Adrenal gland (tissue), 5 donors: ENCODE measurements at regions not wholly inside any gene's neighbourhood (a gene's known extent, or its start where the extent isn't known, plus 50 kb on each side); places are given as distances from the start of the nearest gene placed in this dataset.

Source experiments
- POLR2A ChIP-seq, 2 donors: fragments of 450-650 bp; IDR thresholded peaks; one replicate each; pipeline ENCODE4 v1.6.1; 2017; ENCODE audit warnings: antibody characterized with exemption in 2 of 2, mild to moderate bottlenecking in 2 of 2, moderate library complexity in 1 of 2
- TF ChIP-seq, protein P1 (sequence below), 6 experiments: fragments of 450-650 bp in 4 of 6; fragments of 200-600 bp in 2 of 6; sonication (generic) in 1 of 6; IDR thresholded peaks; 1 replicate in 5 of 6; 2 replicates in 1 of 6; pipeline versions ENCODE4 v1.5.1 to v1.8.0; 2016 to 2021; ENCODE audit warnings: antibody characterized with exemption in 6 of 6, mild to moderate bottlenecking in 2 of 6, moderate library complexity in 1 of 6
- donor health status: DM: no; HTN: no; CAD: no.

DNA sequence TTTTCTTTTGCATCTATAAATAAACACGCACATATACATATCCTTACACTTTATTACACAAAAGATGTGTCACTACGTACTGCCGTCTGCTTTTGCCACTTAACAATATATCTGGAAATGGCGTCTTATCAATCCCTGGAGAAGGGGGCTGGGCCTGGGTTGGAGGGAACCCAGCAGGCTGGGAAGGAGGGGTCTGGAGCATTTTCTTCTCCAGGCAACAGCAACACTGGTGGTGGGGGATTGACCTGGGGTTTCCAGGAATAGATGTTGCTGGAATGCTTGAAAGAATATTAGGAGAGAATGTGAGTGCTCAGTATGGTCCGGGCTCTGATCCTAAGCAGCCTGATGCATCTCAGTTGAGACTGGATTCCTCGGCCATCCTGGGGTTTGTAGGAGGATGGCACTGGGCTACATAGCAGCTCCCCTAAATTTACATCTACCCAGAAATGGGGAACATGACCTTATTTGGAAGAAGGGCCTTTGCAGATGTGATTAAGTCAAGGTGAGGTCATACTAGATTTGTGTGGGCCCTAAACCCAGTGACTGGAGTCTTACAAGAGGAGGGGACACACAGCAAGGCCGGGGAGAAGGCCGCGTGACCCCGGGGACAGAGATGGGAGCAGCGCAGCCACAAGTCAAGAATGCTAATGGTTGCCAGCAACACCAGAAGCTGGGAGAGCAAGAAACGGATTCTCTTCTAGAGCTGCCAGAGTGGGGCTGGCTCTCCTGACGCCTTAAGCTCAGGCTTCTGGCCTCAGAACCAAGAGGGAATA lies 98.6 kb downstream of the SIK1 start:
- TF ChIP-seq, protein P1, sequence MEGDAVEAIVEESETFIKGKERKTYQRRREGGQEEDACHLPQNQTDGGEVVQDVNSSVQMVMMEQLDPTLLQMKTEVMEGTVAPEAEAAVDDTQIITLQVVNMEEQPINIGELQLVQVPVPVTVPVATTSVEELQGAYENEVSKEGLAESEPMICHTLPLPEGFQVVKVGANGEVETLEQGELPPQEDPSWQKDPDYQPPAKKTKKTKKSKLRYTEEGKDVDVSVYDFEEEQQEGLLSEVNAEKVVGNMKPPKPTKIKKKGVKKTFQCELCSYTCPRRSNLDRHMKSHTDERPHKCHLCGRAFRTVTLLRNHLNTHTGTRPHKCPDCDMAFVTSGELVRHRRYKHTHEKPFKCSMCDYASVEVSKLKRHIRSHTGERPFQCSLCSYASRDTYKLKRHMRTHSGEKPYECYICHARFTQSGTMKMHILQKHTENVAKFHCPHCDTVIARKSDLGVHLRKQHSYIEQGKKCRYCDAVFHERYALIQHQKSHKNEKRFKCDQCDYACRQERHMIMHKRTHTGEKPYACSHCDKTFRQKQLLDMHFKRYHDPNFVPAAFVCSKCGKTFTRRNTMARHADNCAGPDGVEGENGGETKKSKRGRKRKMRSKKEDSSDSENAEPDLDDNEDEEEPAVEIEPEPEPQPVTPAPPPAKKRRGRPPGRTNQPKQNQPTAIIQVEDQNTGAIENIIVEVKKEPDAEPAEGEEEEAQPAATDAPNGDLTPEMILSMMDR (IDR thresholded peaks at IDR 0.05) = no peak
- no peak for TF ChIP-seq POLR2A (IDR thresholded peaks at IDR 0.05)
